B cell (primary cell): ENCODE measurements at regions not wholly inside any gene's neighbourhood (a gene's known extent, or its start where the extent isn't known, plus 50 kb on each side); places are given as distances from the start of the nearest gene placed in this dataset.

ENCODE experiments used
- ATAC-seq: fragments of 200-7000 bp; cut with Tn5 transposase; one replicate; pipeline ENCODE4 v1.10.0; 2021; ENCODE audit warnings: low read depth, mild to moderate bottlenecking, moderate number of reproducible peaks, moderate library complexity
- CTCF ChIA-PET: fragments of 350-600 bp; sonication (Branson Sonifier 250); formaldehyde crosslinking; loops from one replicate; lab custom pipeline; 2021; ENCODE audit warnings: antibody characterized with exemption, inconsistent platforms; lab: Charles Lee
- POLR2A ChIA-PET: fragments of 350-600 bp; sonication (Branson Sonifier 250); formaldehyde crosslinking; loops from one replicate; lab custom pipeline; 2021; ENCODE audit warnings: antibody characterized with exemption; lab: Charles Lee
- DNase-seq: peaks from one replicate; pipeline ENCODE4 v3.0.0; 2013
- H2AFZ ChIP-seq: 2 replicates; pipeline ENCODE4 v1.6.1; 2012; ENCODE audit warnings: mild to moderate bottlenecking, low read depth, low read length; ENCODE audit not compliant: insufficient read depth, poor library complexity, severe bottlenecking
- H3K27ac ChIP-seq, 2 donors: 1 replicate in 1 of 2; 2 replicates in 1 of 2; pipeline ENCODE4 v1.5.1; 2012 to 2013; ENCODE audit warnings: low read length in 2 of 2, mild to moderate bottlenecking in 2 of 2, moderate library complexity in 1 of 2
- H3K27me3 ChIP-seq, 4 experiments: fragments of 200-600 bp in 1 of 4; sonication (generic) in 1 of 4; replicated peaks in 1 of 4; 1 replicate in 2 of 4; 2 replicates in 2 of 4; pipeline versions ENCODE4 v1.6.1 to v1.7.0; 2013 to 2016; ENCODE audit warnings: low read length in 3 of 4, mild to moderate bottlenecking in 2 of 4, mixed read lengths in 1 of 4, moderate library complexity in 1 of 4; ENCODE audit not compliant: insufficient read depth in 4 of 4, control insufficient read depth in 3 of 4; ENCODE audit errors: control extremely low read depth in 1 of 4
- H3K36me3 ChIP-seq, 2 experiments: replicated peaks in 1 of 2; 1 replicate in 1 of 2; 2 replicates in 1 of 2; pipeline versions ENCODE4 v1.6.1 to v1.7.1; 2013; ENCODE audit warnings: low read length in 1 of 2; ENCODE audit not compliant: insufficient read depth in 2 of 2, control insufficient read depth in 1 of 2; ENCODE audit errors: control extremely low read depth in 1 of 2, extremely low read depth in 1 of 2
- H3K4me1 ChIP-seq, 2 donors: fragments of 200-600 bp in 1 of 2; sonication (generic) in 1 of 2; 1 replicate in 1 of 2; 2 replicates in 1 of 2; pipeline versions ENCODE4 v1.5.1 to v1.6.1; 2013 to 2017; ENCODE audit warnings: low read length in 2 of 2; ENCODE audit not compliant: control insufficient read depth in 2 of 2, insufficient read depth in 2 of 2
- H3K4me2 ChIP-seq: replicated peaks from 2 replicates; pipeline ENCODE3; 2012; ENCODE audit warnings: mild to moderate bottlenecking, low read depth, low read length; ENCODE audit not compliant: poor library complexity, severe bottlenecking
- H3K4me3 ChIP-seq, 5 experiments: fragments of 200-600 bp in 1 of 5; sonication (generic) in 1 of 5; 1 replicate in 3 of 5; 2 replicates in 2 of 5; pipeline versions ENCODE4 v1.5.1 to v1.7.0; 2011 to 2016; ENCODE audit warnings: low read length in 4 of 5, mild to moderate bottlenecking in 4 of 5, low read depth in 2 of 5, control low read depth in 1 of 5, moderate library complexity in 1 of 5; ENCODE audit not compliant: insufficient read depth in 1 of 5; ENCODE audit errors: control extremely low read depth in 1 of 5, extremely low read depth in 1 of 5
- H3K79me2 ChIP-seq: fragments of 200-600 bp; sonication (generic); one replicate; pipeline ENCODE4 v1.6.0; 2016; ENCODE audit warnings: low read length; ENCODE audit not compliant: control insufficient read depth, insufficient read depth
- H3K9ac ChIP-seq: fragments of 200-600 bp; sonication (generic); 2 replicates; pipeline ENCODE4 v1.6.1; 2017; ENCODE audit warnings: mild to moderate bottlenecking, low read length, moderate library complexity
- H3K9me3 ChIP-seq, 3 donors: one replicate each; pipeline versions ENCODE4 v1.6.1 to v1.7.1; 2013; ENCODE audit warnings: low read length in 2 of 3; ENCODE audit not compliant: control insufficient read depth in 2 of 3, insufficient read depth in 1 of 3; ENCODE audit errors: control extremely low read depth in 1 of 3
- H4K20me1 ChIP-seq: 2 replicates; pipeline ENCODE4 v1.6.0; 2012; ENCODE audit warnings: mild to moderate bottlenecking, low read length; ENCODE audit not compliant: insufficient read depth, control insufficient read depth, poor library complexity, severe bottlenecking
- H3K27ac Mint-ChIP-seq: one replicate; pipeline ENCODE4 v1.8.0; 2021; ENCODE audit warnings: mixed read lengths
- H3K27me3 Mint-ChIP-seq: one replicate; pipeline ENCODE4 v1.8.0; 2021; ENCODE audit warnings: mixed read lengths
- H3K4me1 Mint-ChIP-seq: one replicate; pipeline ENCODE4 v1.8.0; 2021; ENCODE audit warnings: mixed read lengths
- H3K4me3 Mint-ChIP-seq: one replicate; pipeline ENCODE4 v1.8.0; 2021; ENCODE audit warnings: mixed read lengths
- H3K9me3 Mint-ChIP-seq: one replicate; pipeline ENCODE4 v1.8.0; 2022; ENCODE audit warnings: mixed read lengths; ENCODE audit not compliant: insufficient read depth
- EZH2 ChIP-seq: IDR thresholded peaks from 2 replicates; pipeline ENCODE4 v1.6.1; 2012; ENCODE audit warnings: borderline replicate concordance, low read depth, mild to moderate bottlenecking, moderate library complexity, low read length; ENCODE audit not compliant: insufficient read depth, poor library complexity, severe bottlenecking
- WGBS: methylation state at CpG from one replicate; pipeline ENCODE4 v1.1.5; 2013; ENCODE audit warnings: missing lambda C conversion rate; ENCODE audit not compliant: insufficient coverage; 5-methylcytosine and 5-hydroxymethylcytosine counted together
- intact Hi-C: fragments of 100-400 bp; cut with micrococcal nuclease; formaldehyde crosslinking; loops from one replicate; pipeline ENCODE4 v1.10.0; 2022
- TF ChIP-seq, protein P1 (sequence below): fragments of 200-600 bp; IDR thresholded peaks from one replicate; pipeline ENCODE4 v1.8.0; 2022; ENCODE audit warnings: antibody characterized with exemption, mild to moderate bottlenecking

DNA sequence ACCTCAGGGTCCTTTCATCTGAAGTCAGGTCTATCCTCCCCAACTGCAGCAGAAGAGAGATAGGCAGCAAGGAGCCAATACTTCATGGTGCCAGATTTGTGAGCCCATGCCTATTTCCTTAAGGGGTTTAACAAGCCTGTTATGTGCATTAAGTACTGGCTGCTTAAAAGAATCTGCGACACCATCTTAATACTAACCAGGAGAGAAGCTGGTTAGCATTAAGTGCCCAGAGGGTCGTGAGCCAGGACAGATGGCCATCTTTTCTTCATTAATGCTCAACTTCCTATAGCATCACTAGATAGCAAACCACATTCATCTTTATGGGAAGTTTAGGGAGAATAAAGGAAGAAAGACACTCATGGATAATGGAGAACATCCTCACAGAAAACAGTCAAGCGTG lies 289.1 kb downstream of the ETAA1 start:
- no peaks in the 10 kb centered on the region for H3K9me3 Mint-ChIP-seq
- H3K4me3 Mint-ChIP-seq: no peak overlapping the region
- H3K4me1 Mint-ChIP-seq: no peaks in the 10 kb centered on the region
- no CpG with 5 or more reads among the region's 3 CpGs for WGBS
- Histone ChIP-seq H3K4me1 (no peaks in the 10 kb centered on the region), H3K4me3 (no peak overlapping the region), H3K27ac (no peak overlapping the region), H4K20me1 (no peaks in the 10 kb centered on the region), H3K9me3 (no peaks in the 10 kb centered on the region), H3K4me2 (no peak overlapping the region), H3K36me3 (no peaks in the 10 kb centered on the region), H3K79me2 (no peaks in the 10 kb centered on the region), H2AFZ (no peak overlapping the region), H3K27me3 (peaks cover 0 to 5% (median 0%) of the 10 kb centered on the region in 4 experiments), H3K9ac (no peak overlapping the region)
- DNase-seq (no peak), ATAC-seq (no peak)
- H3K27me3 Mint-ChIP-seq: peaks cover 20% of the 10 kb centered on the region
- H3K27ac Mint-ChIP-seq: no peak overlapping the region
- ChIA-PET CTCF (no interaction called here), POLR2A (no interaction called here)
- intact Hi-C loops: no loop called here
- TF ChIP-seq, protein P1, sequence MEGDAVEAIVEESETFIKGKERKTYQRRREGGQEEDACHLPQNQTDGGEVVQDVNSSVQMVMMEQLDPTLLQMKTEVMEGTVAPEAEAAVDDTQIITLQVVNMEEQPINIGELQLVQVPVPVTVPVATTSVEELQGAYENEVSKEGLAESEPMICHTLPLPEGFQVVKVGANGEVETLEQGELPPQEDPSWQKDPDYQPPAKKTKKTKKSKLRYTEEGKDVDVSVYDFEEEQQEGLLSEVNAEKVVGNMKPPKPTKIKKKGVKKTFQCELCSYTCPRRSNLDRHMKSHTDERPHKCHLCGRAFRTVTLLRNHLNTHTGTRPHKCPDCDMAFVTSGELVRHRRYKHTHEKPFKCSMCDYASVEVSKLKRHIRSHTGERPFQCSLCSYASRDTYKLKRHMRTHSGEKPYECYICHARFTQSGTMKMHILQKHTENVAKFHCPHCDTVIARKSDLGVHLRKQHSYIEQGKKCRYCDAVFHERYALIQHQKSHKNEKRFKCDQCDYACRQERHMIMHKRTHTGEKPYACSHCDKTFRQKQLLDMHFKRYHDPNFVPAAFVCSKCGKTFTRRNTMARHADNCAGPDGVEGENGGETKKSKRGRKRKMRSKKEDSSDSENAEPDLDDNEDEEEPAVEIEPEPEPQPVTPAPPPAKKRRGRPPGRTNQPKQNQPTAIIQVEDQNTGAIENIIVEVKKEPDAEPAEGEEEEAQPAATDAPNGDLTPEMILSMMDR: no peak
- TF ChIP-seq EZH2: no peak

GRCh38 chr2:67689186-67689585 lies 292.1 kb downstream of the ETAA1 start:
- intact Hi-C loops: no loop called here
- Histone ChIP-seq H3K9me3 (peaks cover 0 to 2% (median 0%) of the 10 kb centered on the region in 3 donors), H3K9ac (no peak overlapping the region), H3K4me2 (no peak overlapping the region), H3K4me1 (no peaks in the 10 kb centered on the region), H3K79me2 (no peaks in the 10 kb centered on the region), H4K20me1 (no peaks in the 10 kb centered on the region), H3K4me3 (no peak overlapping the region), H3K36me3 (no peaks in the 10 kb centered on the region), H3K27me3 (peaks cover 0 to 16% (median 1%) of the 10 kb centered on the region in 4 experiments), H2AFZ (no peak overlapping the region), H3K27ac (no peak overlapping the region)
- POLR2A ChIA-PET: no interaction called here
- H3K27me3 Mint-ChIP-seq: peaks cover 39% of the 10 kb centered on the region
- peaks cover 2% of the 10 kb centered on the region for H3K9me3 Mint-ChIP-seq
- no peak overlapping the region for H3K4me3 Mint-ChIP-seq
- CTCF ChIA-PET: no interaction called here
- ATAC-seq (no peak), DNase-seq (no peak)
- no peak overlapping the region for H3K27ac Mint-ChIP-seq
- no peak for TF ChIP-seq EZH2
- TF ChIP-seq, protein P1: no peak
- WGBS: 100% methylated on average over 1 of the region's 3 CpGs
- no peaks in the 10 kb centered on the region for H3K4me1 Mint-ChIP-seq
